ENCODE measurements at regions not wholly inside any gene's neighbourhood (a gene's known extent, or its start where the extent isn't known, plus 50 kb on each side); places are given as distances from the start of the nearest gene placed in this dataset.

GRCh38 chr6:149132336-149132735 is 185.2 kb upstream of the TAB2 start:
- H3K4me3 ChIP-seq (ENCODE audit: low read depth, low read length) = no peak overlapping the region
- in situ Hi-C loops (cut with HindIII; ENCODE audit: low sequenced_read_pairs) = no loop called here
- no peak for TF ChIP-seq CTCF (IDR thresholded peaks at IDR 0.05; ENCODE audit: low read depth, low read length, missing control alignments)
- no peak for DNase-seq (ENCODE audit: low read depth)

DNA sequence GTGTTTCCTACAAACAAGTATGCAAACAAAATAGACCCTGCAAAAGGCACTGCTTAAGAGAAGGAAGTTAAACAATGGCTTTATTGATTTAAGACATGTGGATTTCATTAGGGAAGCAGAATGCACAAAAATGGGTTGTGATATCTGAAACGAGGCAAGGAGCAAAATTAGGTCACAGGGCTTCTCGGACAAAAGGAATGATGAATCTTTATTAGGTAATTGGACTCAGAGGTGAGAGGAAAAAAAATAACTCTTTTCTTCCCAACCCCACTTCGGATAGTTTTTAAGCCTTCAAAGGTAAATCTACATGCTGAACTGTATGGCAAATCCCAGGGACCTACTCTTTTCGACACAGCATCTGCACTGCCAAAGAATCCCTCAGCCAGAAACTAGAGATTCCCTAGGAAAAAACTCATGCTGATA is 183.0 kb upstream of the TAB2 start:
- in situ Hi-C loops (cut with HindIII; ENCODE audit: low sequenced_read_pairs) = no loop called here
- no peak for TF ChIP-seq CTCF (IDR thresholded peaks at IDR 0.05; ENCODE audit: low read depth, low read length, missing control alignments)
- DNase-seq (ENCODE audit: low read depth) = peak; percentile 33
- H3K4me3 ChIP-seq (ENCODE audit: low read depth, low read length) = no peak overlapping the region

DNA sequence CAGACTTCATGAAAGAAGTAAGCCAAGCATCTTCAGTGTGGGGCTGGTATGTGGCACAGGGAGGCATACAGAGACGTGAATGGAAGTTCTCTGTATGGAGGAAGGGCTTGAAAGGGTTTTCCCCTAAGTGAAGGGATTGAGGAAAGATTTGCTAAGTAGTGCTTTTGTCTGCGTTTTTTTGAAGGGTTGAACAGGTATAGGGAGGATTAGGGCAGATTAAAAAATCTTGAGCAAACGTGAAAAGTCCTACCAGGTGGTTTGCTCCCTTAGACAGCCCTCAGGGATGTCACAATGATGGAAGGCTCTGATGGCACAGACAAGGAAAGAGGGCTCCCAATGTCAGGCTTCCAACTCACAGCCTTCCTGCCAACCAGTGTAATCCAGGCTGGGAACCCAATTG is 181.7 kb upstream of the TAB2 start:
- TF ChIP-seq CTCF (IDR thresholded peaks at IDR 0.05; ENCODE audit: low read depth, low read length, missing control alignments) = no peak
- in situ Hi-C loops (cut with HindIII; ENCODE audit: low sequenced_read_pairs) = no loop called here
- no peak for DNase-seq (ENCODE audit: low read depth)
- H3K4me3 ChIP-seq (ENCODE audit: low read depth, low read length) = no peak overlapping the region

GRCh38 chr6:149136273-149136912 is 181.1 kb upstream of the TAB2 start:
- in situ Hi-C loops (cut with HindIII; ENCODE audit: low sequenced_read_pairs) = no loop called here
- no peak for DNase-seq (ENCODE audit: low read depth)

DNA sequence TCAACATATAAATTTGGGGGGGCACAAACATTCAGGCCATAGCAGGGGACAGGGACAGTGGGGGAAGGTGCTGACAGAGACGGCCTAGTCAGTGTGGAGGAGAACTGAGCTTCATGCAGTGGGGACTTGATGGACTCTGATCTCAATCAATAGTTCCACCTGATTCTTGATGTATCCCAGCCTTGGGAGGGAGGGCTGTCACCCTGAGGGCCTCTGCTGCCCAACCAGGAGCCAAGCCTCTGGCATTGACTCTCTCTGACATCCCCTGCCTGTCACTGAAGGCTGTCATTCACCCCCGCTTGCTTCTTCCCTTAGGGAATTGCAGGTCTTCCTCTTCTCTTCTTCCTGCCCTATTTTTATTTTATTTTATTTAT is 180.6 kb upstream of the TAB2 start:
- no peak for DNase-seq (ENCODE audit: low read depth)
- H3K4me3 ChIP-seq (ENCODE audit: low read depth, low read length) = no peak overlapping the region
- in situ Hi-C loops (cut with HindIII; ENCODE audit: low sequenced_read_pairs) = no loop called here
- TF ChIP-seq CTCF (IDR thresholded peaks at IDR 0.05; ENCODE audit: low read depth, low read length, missing control alignments) = no peak

More at GRCh38 chr6:149136273-149136912, 181.1 kb upstream of the TAB2 start:
- H3K4me3 ChIP-seq (ENCODE audit: low read depth, low read length) = no peak overlapping the region
- TF ChIP-seq CTCF (IDR thresholded peaks at IDR 0.05; ENCODE audit: low read depth, low read length, missing control alignments) = no peak

GRCh38 chr6:149137594-149137993 is 179.9 kb upstream of the TAB2 start:
- DNase-seq (ENCODE audit: low read depth) = no peak
- in situ Hi-C loops (cut with HindIII; ENCODE audit: low sequenced_read_pairs) = no loop called here
- no peak for TF ChIP-seq CTCF (IDR thresholded peaks at IDR 0.05; ENCODE audit: low read depth, low read length, missing control alignments)
- H3K4me3 ChIP-seq (ENCODE audit: low read depth, low read length) = no peak overlapping the region
